ENCODE measurements at regions not wholly inside any gene's neighbourhood (a gene's known extent, or its start where the extent isn't known, plus 50 kb on each side); places are given as distances from the start of the nearest gene placed in this dataset.

DNA sequence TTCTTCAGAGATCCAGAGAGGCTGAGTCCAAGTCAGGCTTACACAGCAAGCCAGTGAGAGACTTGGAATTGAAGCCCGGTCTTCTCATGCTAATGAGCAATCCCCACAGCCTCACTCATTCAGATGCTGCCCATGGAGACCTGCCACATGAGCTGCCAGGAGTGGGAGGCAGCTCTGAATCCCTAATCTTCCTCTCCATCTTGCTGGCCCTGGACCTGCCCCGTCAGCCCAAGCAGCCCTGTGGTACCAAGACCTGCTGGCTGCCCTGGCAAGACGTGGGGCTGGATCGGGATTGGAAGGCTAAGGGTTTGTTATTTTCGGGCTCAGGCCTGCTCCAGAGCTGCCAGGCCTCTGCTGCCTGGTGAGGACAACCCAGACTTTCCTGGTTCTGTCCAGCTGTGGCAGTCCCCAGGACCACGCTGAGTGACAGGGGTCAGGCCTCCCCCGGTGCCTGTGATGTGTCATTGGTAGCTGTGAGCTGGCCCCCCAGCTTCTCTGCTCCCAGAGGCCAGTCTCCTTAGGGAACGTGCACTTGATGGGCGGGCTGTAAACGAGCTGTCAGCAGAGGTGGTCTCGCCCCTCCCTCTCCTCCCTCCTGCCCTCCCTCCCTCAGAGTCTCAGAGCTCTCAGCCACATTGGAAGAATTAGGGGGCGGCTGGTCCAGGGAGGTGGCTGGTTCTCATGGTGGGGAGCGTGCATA lies 135.0 kb downstream of the FOXD2 start:
- WGBS, 10 experiments: 0 to 80% (median 31%) methylated on average over 1 to 4 of the region's 13 CpGs; no CpG with 5 or more reads in 5 of the 10 experiments
- in situ Hi-C loops (cut with MboI; ENCODE audit: low pct_unique_long_range_greater_than_20kb in 2 of 9, low sequenced_read_pairs in 9 of 9, unreplicated experiment in 9 of 9): no loop called here
- H3K27ac ChIP-seq: no peak overlapping the region
- H3K4me1 ChIP-seq (replicated peaks in 1 of 2): peaks cover 27 to 28% of the 10 kb centered on the region in 2 donors
- ATAC-seq (replicated peaks in 6 of 8): peak in 5 of 8 experiments; percentile 70 to 86 (median 78)
- H3K4me3 ChIP-seq: no peak overlapping the region

DNA sequence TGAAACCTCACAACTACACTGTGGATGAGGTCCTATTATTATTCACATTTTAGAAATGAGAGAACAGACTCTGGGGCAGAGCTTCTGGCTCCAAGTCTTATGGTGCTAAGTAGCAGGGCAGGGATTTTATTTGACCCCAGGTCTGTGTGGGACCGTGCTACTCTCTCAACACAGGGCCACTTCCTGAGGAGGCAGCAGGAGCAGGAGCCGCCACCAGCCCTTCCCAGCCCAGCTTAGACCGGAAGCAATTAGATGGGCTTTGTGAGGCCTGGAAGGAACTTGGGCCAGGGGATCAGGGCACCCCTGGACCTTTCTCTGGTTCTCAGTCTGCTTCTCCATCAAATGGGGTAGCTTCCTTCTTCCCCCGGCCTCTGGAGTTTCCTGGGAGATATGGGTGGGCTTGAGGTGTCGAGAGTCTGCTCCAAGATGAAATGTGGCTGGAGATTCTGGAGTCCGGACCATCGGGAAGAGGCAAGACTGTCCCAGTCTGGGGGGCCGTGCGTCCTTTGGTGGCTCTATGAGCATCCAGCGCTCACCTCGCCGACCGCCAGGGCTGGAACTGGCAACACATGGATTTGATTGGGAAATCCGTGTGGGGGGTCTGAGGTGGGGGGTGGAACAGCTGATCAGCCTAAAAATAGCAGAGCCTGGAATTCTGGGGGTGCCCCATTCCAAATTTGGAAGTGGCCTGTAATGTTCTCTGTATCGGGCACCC lies 136.8 kb downstream of the FOXD2 start:
- in situ Hi-C loops (cut with MboI; ENCODE audit: low pct_unique_long_range_greater_than_20kb in 2 of 9, low sequenced_read_pairs in 9 of 9, unreplicated experiment in 9 of 9): no loop called here
- no peak for ATAC-seq (replicated peaks in 6 of 8)
- WGBS, 10 experiments: 70 to 100% (median 87%) methylated on average over 1 to 6 of the region's 15 CpGs; no CpG with 5 or more reads in 4 of the 10 experiments

DNA sequence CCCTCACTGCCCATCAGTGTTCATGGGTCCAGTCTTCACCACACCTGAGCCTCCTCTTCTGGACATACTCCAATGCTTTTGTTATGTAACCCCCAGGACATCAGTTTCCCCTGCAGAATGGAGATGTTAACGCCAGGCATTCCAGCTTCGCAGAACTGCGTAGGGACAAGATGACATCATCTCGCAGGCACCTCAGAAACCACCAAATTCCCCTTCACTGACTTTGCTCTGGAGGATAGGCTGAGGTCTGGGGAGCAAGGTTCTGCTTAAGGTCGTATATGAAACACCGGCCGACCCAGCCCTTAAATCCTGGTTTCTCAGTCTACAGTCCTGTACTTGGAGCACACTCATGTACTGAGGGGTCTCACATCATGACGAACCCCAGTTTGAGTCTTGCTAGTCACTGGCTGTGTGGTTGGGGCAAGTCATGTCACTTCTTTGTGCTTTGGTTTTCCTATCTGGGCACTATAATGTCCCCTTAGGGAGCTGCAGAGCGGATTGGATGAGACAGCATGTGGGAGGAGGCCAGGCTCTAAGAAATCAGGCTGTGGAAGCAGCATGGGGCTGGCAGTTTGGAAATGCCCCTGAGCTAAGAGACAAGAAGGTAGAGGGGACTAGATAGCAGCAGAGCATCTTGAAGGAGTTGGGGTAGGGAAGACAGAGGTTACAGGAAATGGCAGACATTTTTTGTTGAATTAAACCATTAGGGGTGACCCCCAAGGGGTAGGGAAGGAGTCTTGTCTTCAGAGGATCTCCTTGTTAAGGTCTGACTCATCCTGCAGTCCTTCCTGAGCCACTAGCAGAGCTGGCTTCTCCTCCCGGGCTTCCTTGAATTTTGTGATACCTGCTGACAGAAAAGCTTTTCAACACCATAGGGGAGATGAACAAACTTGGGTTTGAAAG lies 138.3 kb downstream of the FOXD2 start:
- 0 to 94% (median 82%) methylated on average over 1 to 10 of the region's 10 CpGs; no CpG with 5 or more reads in 3 of the 10 experiments for WGBS, 10 experiments
- peaks cover 35 to 38% of the 10 kb centered on the region in 2 donors for H3K4me1 ChIP-seq (replicated peaks in 1 of 2)
- no peak overlapping the region for H3K4me3 ChIP-seq
- in situ Hi-C loops (cut with MboI; ENCODE audit: low pct_unique_long_range_greater_than_20kb in 2 of 9, low sequenced_read_pairs in 9 of 9, unreplicated experiment in 9 of 9): no loop called here
- no peak overlapping the region for H3K27ac ChIP-seq
- ATAC-seq (replicated peaks in 6 of 8): no peak

More for the DNA sequence above, 136.8 kb downstream of the FOXD2 start:
- peaks cover 41 to 42% of the 10 kb centered on the region in 2 donors for H3K4me1 ChIP-seq (replicated peaks in 1 of 2)
- H3K4me3 ChIP-seq: no peak overlapping the region
- no peak overlapping the region for H3K27ac ChIP-seq

DNA sequence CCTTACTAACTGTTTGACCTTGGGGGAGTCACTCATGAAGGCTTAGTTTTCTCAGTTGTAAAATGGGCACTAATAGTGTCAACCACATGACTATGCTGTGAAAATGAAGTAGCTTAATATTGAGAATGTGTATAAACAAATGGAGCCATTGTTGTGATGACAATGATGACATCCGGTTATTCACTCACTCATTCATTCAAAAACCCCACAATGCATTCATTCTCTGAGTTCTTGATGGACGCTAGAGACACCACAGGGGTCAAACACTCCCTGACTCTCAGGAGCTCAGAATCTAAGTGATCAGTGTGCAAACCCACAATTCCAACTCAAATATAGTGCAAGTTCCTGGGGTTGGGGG lies 138.9 kb downstream of the FOXD2 start:
- no peak for ATAC-seq (replicated peaks in 6 of 8)
- WGBS, 10 experiments: 0 to 89% (median 65%) methylated on average over 1 to 2 of the region's 2 CpGs; no CpG with 5 or more reads in 3 of the 10 experiments
- in situ Hi-C loops (cut with MboI; ENCODE audit: low pct_unique_long_range_greater_than_20kb in 2 of 9, low sequenced_read_pairs in 9 of 9, unreplicated experiment in 9 of 9): no loop called here
- no peak overlapping the region for H3K4me3 ChIP-seq
- no peak overlapping the region for H3K27ac ChIP-seq
- H3K4me1 ChIP-seq (replicated peaks in 1 of 2): peaks cover 35 to 38% of the 10 kb centered on the region in 2 donors

DNA sequence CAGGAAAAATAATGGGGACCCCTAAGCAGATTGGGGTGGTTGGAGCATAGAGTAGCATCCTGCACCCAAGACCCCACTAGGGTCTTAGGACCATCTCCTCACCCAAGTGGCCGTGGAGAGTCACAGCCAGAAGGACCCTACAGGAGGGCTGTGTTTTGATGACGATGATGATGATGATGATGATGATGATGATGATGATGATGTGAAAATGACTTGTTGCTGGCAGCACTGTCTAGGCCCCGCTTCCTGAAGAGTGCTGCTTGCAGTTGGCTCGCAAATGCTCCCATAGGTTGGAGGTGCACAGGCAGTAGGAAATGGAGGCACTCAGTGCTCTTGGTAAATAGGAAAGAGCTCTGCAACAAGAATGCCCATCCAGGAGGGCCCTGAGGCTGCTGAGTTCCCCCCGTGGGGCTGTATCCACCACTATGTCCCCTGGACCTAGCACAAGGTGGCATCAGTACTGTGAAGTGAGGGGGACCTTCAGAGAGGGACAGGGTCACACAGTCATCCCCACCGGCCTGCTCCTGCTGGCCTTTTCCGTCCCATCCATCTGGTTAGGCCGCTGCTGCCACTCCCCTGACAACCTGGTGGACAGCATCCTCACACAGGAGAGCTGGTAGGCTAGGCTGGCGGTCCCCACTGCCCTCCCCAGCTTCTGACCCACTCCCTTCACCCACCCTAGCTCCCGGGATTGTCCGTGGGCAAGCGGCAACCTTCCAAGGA lies 139.6 kb downstream of the FOXD2 start:
- peak in 1 of 8 experiments; percentile 12 for ATAC-seq (replicated peaks in 6 of 8)
- H3K4me3 ChIP-seq: no peak overlapping the region
- H3K4me1 ChIP-seq (replicated peaks in 1 of 2): peaks cover 34 to 36% of the 10 kb centered on the region in 2 donors
- WGBS, 10 experiments: 74 to 100% (median 91%) methylated on average over 1 to 9 of the region's 12 CpGs; no CpG with 5 or more reads in 4 of the 10 experiments
- in situ Hi-C loops (cut with MboI; ENCODE audit: low pct_unique_long_range_greater_than_20kb in 2 of 9, low sequenced_read_pairs in 9 of 9, unreplicated experiment in 9 of 9): no loop called here
- no peak overlapping the region for H3K27ac ChIP-seq

DNA sequence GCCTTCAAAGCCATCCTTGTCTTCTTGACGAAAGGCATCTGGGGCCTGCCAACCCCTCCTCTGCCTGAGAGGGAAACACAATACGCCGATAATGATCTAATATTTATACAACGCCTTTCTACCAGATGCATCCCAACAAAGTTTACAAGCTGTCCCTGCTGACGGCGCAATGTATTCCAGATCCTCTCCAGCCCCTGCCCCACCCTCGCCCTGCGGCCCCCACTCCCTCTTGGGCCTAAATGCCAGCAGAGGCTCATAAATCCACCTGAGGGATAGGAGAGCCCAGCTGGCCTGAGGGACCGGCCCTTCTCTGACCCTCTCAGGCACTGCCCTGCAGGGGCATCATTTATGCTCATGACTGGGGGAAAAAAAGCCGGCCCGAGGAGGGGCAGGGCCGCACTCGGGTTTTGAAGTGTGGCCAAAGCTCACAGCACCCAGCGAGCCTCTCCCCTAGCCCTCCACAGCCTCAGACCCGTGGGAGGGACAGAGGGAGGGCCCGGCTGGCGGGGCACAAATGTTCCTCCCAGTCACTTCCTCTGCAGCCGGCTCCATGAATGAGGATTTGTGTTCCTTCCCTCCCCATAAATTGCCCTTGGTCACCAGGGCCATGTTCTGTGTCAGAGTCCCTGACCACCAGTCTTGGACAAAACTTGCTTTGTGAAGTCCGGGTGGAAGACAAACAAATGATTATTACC lies 140.3 kb downstream of the FOXD2 start:
- WGBS, 10 experiments: 0 to 39% (median 7%) methylated on average over 1 to 13 of the region's 19 CpGs
- no peak overlapping the region for H3K4me3 ChIP-seq

DNA sequence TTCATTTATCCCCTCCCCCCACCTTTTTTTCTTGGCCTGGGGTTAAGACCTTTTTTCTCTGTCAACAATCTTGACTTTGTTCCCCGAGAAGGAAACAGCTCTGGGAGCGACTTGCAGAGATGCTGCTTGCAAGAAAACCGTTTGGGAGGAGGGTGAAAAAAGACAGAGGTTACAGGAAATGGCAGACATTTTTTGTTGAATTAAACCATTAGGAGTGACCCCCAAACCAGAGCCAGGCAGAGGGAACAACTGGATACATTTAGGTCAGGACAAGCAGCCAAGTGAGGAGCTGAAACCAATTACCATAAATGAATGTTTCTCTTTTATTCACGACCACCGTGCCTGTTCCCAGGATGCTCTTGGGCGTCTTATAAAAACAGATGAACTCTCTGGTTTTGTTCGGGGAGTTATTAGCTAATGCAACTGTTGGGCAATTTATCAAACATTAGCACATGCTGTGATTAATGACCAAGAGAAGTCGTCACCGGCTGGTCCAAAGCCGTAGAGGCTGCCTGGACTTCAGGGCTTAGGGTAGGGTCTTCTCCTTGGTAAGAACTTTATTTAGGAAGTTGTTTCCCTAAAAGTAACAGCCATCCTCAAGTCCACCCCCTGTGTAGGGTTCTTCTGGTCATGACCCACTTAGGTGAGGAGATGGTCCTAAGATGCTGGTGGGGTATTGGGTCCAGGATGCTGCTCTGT lies 141.0 kb downstream of the FOXD2 start:
- in situ Hi-C loops (cut with MboI; ENCODE audit: low pct_unique_long_range_greater_than_20kb in 2 of 9, low sequenced_read_pairs in 9 of 9, unreplicated experiment in 9 of 9): no loop called here
- peak overlapping the region in 1 of 2 donors; percentile 13 for H3K27ac ChIP-seq
- peak in 5 of 8 experiments; percentile 5 to 36 (median 30) for ATAC-seq (replicated peaks in 6 of 8)

More for the DNA sequence above, 140.3 kb downstream of the FOXD2 start:
- H3K4me1 ChIP-seq (replicated peaks in 1 of 2): peaks cover 27 to 29% of the 10 kb centered on the region in 2 donors
- H3K27ac ChIP-seq: peak overlapping the region in 1 of 2 donors; percentile 13
- ATAC-seq (replicated peaks in 6 of 8): peak; percentile 67 to 90 (median 84)
- in situ Hi-C loops (cut with MboI; ENCODE audit: low pct_unique_long_range_greater_than_20kb in 2 of 9, low sequenced_read_pairs in 9 of 9, unreplicated experiment in 9 of 9): no loop called here

DNA sequence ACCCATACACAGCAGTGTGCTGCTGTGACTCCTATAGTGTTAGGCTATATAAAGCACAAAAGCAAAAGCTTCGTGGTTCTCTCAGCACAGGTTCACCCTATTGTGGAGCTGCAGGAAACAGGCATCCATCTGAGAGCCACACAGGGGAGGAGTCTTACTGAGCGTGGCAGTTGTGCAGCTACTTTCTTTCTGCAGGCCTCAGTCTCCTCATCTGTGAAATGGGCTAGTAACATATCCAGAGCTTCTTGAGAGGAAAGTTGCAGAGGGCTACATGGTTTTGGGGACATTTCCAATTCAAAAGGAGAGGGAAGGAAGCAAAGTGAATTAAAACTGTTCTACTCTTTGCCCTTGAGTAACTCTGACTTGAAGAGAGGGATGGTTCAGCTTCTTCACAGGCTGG lies 142.0 kb downstream of the FOXD2 start:
- WGBS, 10 experiments: 43 to 100% (median 86%) methylated on average over 1 to 2 of the region's 2 CpGs; no CpG with 5 or more reads in 4 of the 10 experiments
- in situ Hi-C loops (cut with MboI; ENCODE audit: low pct_unique_long_range_greater_than_20kb in 2 of 9, low sequenced_read_pairs in 9 of 9, unreplicated experiment in 9 of 9): no loop called here
- H3K27ac ChIP-seq: no peak overlapping the region
- peaks cover 21% of the 10 kb centered on the region in 2 donors for H3K4me1 ChIP-seq (replicated peaks in 1 of 2)
- no peak overlapping the region for H3K4me3 ChIP-seq
- no peak for ATAC-seq (replicated peaks in 6 of 8)

More for the DNA sequence above, 141.0 kb downstream of the FOXD2 start:
- Histone ChIP-seq H3K4me1 (replicated peaks in 1 of 2) (peaks cover 21 to 22% of the 10 kb centered on the region in 2 donors), H3K4me3 (no peak overlapping the region)
- 0 to 57% (median 19%) methylated on average over 1 to 10 of the region's 10 CpGs; no CpG with 5 or more reads in 1 of the 10 experiments for WGBS, 10 experiments

DNA sequence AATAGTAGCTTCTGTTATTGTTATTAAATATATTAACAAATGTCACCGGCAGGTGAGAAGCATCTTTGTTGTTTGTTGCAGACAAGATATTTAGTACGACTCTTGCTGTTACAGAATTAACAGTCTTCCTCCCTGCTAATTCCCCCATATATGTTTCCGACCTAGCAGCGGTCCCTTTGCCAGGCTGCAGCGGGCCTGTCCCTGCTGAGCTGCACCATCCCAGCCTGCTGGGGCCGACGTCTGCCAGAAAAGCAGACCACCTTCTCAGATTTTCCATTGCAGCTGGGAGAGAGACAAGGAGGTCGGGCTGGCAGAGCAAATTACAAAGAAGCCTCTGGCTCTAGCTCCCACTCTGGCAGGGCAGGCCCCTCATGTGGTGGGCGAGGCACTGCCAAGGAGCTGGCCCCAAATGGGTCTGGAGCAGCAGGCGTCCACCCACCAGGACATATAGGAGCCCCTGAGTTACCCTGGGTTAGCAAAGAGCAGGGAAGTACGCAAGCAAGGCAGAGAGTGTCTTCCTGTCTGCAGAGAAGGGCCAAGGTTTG lies 142.7 kb downstream of the FOXD2 start:
- H3K4me1 ChIP-seq (replicated peaks in 1 of 2): peaks cover 21% of the 10 kb centered on the region in 2 donors
- H3K27ac ChIP-seq: no peak overlapping the region
- H3K4me3 ChIP-seq: no peak overlapping the region
- no peak for ATAC-seq (replicated peaks in 6 of 8)
- in situ Hi-C loops (cut with MboI; ENCODE audit: low pct_unique_long_range_greater_than_20kb in 2 of 9, low sequenced_read_pairs in 9 of 9, unreplicated experiment in 9 of 9): no loop called here
- WGBS, 10 experiments: 10 to 100% (median 87%) methylated on average over 2 to 8 of the region's 11 CpGs; no CpG with 5 or more reads in 2 of the 10 experiments

DNA sequence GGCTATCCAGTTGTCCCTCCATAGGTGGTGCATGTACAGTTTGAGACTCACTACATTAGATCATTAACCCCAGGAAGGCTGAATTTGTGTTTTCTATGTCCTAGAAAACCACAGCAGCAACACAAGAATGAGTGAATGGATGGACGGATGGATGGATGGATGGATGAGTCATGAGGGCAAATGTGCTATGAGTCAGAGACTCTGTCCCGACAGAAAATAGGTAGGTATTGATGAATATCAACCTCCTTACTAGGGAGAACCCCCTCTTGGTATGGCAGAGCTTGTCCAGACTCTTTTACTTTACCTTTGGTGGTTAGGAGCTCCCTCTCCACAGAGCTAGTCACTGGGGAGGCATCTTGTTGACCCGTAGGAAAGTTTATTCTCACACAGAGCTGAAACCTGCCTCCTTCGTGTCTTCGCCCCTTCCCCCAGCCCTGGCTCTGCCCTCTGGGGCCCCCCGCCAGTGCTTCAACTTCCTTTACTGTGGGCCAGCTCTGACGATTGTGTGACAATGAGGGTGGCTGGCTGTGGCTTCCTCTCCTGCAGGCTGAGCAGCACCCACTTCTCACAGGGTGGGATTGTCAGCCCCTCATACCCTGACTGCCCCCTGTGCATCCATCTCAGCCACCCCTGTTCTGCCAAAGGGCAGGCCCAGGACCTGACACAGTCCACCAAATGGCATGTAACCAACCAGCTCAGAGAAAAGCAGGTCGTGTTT lies 145.2 kb downstream of the FOXD2 start:
- WGBS, 10 experiments: 15 to 100% (median 44%) methylated on average over 1 to 5 of the region's 8 CpGs; no CpG with 5 or more reads in 3 of the 10 experiments
- Histone ChIP-seq H3K4me1 (replicated peaks in 1 of 2) (peaks cover 12 to 13% of the 10 kb centered on the region in 2 donors), H3K4me3 (no peak overlapping the region), H3K27ac (no peak overlapping the region)
- no peak for ATAC-seq (replicated peaks in 6 of 8)
- in situ Hi-C loops (cut with MboI; ENCODE audit: low pct_unique_long_range_greater_than_20kb in 2 of 9, low sequenced_read_pairs in 9 of 9, unreplicated experiment in 9 of 9): no loop called here

DNA sequence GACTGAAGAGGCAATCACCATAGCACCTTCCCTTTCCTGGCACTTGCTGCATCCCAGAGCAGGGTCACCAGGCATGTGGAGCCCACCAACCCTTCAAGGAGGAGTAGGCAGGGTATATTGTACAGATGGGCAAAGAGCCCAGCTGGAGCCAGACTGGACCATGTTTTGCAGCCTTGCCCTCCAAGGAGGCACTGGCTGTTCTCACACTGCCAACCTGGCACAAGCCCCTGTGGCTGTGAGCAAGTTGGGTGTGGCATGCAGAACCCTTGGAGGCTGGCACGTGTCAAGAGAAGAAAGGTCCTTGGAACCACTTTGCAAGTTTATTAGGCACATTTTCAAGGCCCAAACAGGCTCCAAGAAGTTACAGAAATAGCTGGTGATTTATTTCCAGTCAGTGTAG lies 146.4 kb downstream of the FOXD2 start:
- peaks cover 0 to 1% of the 10 kb centered on the region in 2 donors for H3K4me1 ChIP-seq (replicated peaks in 1 of 2)
- in situ Hi-C loops (cut with MboI; ENCODE audit: low pct_unique_long_range_greater_than_20kb in 2 of 9, low sequenced_read_pairs in 9 of 9, unreplicated experiment in 9 of 9): no loop called here
- no peak for ATAC-seq (replicated peaks in 6 of 8)
- 0 to 78% (median 41%) methylated on average over 1 of the region's 1 CpG; no CpG with 5 or more reads in 6 of the 10 experiments for WGBS, 10 experiments
- H3K4me3 ChIP-seq: no peak overlapping the region
- H3K27ac ChIP-seq: no peak overlapping the region

All from motor neuron (in vitro differentiated cells).